ENCODE measurements at regions not wholly inside any gene's neighbourhood (a gene's known extent, or its start where the extent isn't known, plus 50 kb on each side); places are given as distances from the start of the nearest gene placed in this dataset.

DNA sequence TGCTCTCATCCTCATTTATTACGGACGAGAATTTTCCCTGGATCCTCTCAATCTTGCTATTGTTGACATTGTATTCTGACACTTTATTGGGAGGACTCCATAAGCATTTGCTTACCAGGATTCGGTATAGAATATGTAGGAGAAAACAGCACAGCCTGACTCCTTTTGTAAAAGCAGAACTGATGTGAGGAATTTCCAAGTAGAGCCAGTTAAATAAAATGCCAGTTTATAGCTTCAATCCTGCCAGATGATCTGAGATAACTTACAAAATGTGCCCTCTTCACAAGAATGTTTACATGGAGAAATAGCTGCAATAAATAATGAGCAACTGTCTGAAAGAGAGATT lies 332.9 kb upstream of the PRICKLE1 start:
- TF ChIP-seq POLR2A (IDR thresholded peaks at IDR 0.05) (no peak), CTCF (IDR thresholded peaks at IDR 0.05 in 4 of 5, conservative IDR thresholded peaks at IDR 0.05 in 1 of 5) (no peak)
